H1 (cell line): ENCODE measurements at regions not wholly inside any gene's neighbourhood (a gene's known extent, or its start where the extent isn't known, plus 50 kb on each side); places are given as distances from the start of the nearest gene placed in this dataset.
"Not testable (repeated sequence)": the region's sequence is repeated elsewhere in the genome, so short reads cannot be mapped to it uniquely, and the experiment has no call there.

ENCODE experiments used
- CTCF ChIA-PET: fragments of 300-600 bp; sonication (Branson Sonifier 250); formaldehyde crosslinking; loops from one replicate; lab custom pipeline; 2021; ENCODE audit not compliant: partially characterized antibody; lab: Charles Lee
- POLR2A ChIA-PET: fragments of 300-600 bp; sonication (Branson Sonifier 250); formaldehyde crosslinking; loops from one replicate; lab custom pipeline; 2021; ENCODE audit warnings: inconsistent platforms; ENCODE audit not compliant: partially characterized antibody; lab: Charles Lee
- DNase-seq, 2 experiments: peaks; one replicate each; pipeline versions ENCODE4 v3.0.0 to v3.0.0-alpha.2; 2010 to 2022; ENCODE audit warnings: low spot score in 2 of 2, low read depth in 1 of 2, mixed read lengths in 1 of 2
- FAIRE-seq: peaks from 2 replicates; lab custom pipeline; 2011; peaks lifted over from hg19 to GRCh38; lab: Jason Lieb, UNC
- H2AFZ ChIP-seq: 2 replicates; pipeline ENCODE4 v1.8.1; 2012; ENCODE audit warnings: low read length, inconsistent platforms
- H2AK5ac ChIP-seq: 2 replicates; pipeline ENCODE4 v1.6.1; 2013; ENCODE audit warnings: low read depth, low read length
- H2BK120ac ChIP-seq: replicated peaks from 2 replicates; pipeline ENCODE3; 2013; ENCODE audit warnings: low read depth, low read length, inconsistent platforms
- H2BK12ac ChIP-seq: 2 replicates; pipeline ENCODE4 v1.6.1; 2013; ENCODE audit warnings: low read depth, low read length
- H2BK15ac ChIP-seq: 2 replicates; pipeline ENCODE4 v1.6.1; 2013; ENCODE audit warnings: low read length
- H2BK20ac ChIP-seq: 2 replicates; pipeline ENCODE4 v1.6.1; 2013; ENCODE audit warnings: low read length
- H2BK5ac ChIP-seq: 2 replicates; pipeline ENCODE4 v1.6.1; 2013; ENCODE audit warnings: low read depth, low read length
- H3K14ac ChIP-seq: 2 replicates; pipeline ENCODE4 v1.6.1; 2013; ENCODE audit warnings: inconsistent platforms; ENCODE audit not compliant: insufficient read length
- H3K18ac ChIP-seq: 2 replicates; pipeline ENCODE4 v1.6.1; 2013; ENCODE audit warnings: low read length; ENCODE audit errors: extremely low read depth
- H3K23ac ChIP-seq: 2 replicates; pipeline ENCODE4 v1.6.1; 2013; ENCODE audit warnings: inconsistent platforms; ENCODE audit not compliant: insufficient read length
- H3K23me2 ChIP-seq: 2 replicates; pipeline ENCODE4 v1.6.1; 2013; ENCODE audit warnings: low read depth, low read length
- H3K27ac ChIP-seq: 2 replicates; pipeline ENCODE4 v1.6.1; 2011; ENCODE audit warnings: low read depth, low read length, inconsistent platforms
- H3K27me3 ChIP-seq, 4 experiments: replicated peaks in 1 of 4; 1 replicate in 1 of 4; 2 replicates in 3 of 4; pipeline versions ENCODE4 v1.6.1 to v1.8.1; 2011 to 2013; ENCODE audit warnings: low read length in 3 of 4, mild to moderate bottlenecking in 3 of 4, inconsistent platforms in 2 of 4, mixed read lengths in 2 of 4, moderate library complexity in 1 of 4; ENCODE audit not compliant: control insufficient read depth in 3 of 4, insufficient read depth in 3 of 4; ENCODE audit errors: extremely low read depth in 1 of 4
- H3K36me3 ChIP-seq, 4 experiments: 2 replicates each; pipeline versions ENCODE4 v1.6.1 to v1.8.1; 2011 to 2013; ENCODE audit warnings: mild to moderate bottlenecking in 4 of 4, low read length in 3 of 4, moderate library complexity in 2 of 4, control low read depth in 1 of 4, inconsistent platforms in 1 of 4; ENCODE audit not compliant: insufficient read depth in 4 of 4, control insufficient read depth in 2 of 4
- H3K4ac ChIP-seq: replicated peaks from 2 replicates; pipeline ENCODE3; 2013; ENCODE audit warnings: low read length, low read depth, mixed read lengths, inconsistent platforms; ENCODE audit not compliant: insufficient read length
- H3K4me1 ChIP-seq, 4 experiments: replicated peaks in 1 of 4; 1 replicate in 1 of 4; 2 replicates in 3 of 4; pipeline versions ENCODE4 v1.6.1 to v1.8.1; 2011 to 2013; ENCODE audit warnings: low read length in 3 of 4, inconsistent platforms in 2 of 4, mixed read lengths in 1 of 4; ENCODE audit not compliant: insufficient read depth in 4 of 4, control insufficient read depth in 3 of 4
- H3K4me2 ChIP-seq, 2 experiments: 2 replicates each; pipeline versions ENCODE4 v1.6.1 to v1.8.1; 2011 to 2013; ENCODE audit warnings: low read depth in 2 of 2, low read length in 2 of 2, control low read depth in 1 of 2, inconsistent platforms in 1 of 2, mild to moderate bottlenecking in 1 of 2; ENCODE audit not compliant: insufficient read depth in 1 of 2
- H3K4me3 ChIP-seq, 4 experiments: fragments of 200-600, 300-600 bp in 1 of 4; sonication (generic), shearing (Covaris generic), sonication (Bioruptor Twin) in 1 of 4; 2 replicates each; pipeline versions ENCODE4 v1.5.1 to v1.8.1; 2011 to 2016; ENCODE audit warnings: low read length in 4 of 4, low read depth in 3 of 4, control low read depth in 2 of 4, inconsistent platforms in 2 of 4, mild to moderate bottlenecking in 2 of 4, mixed read lengths in 1 of 4, moderate library complexity in 1 of 4; ENCODE audit not compliant: insufficient read depth in 2 of 4; ENCODE audit errors: extremely low read depth in 1 of 4
- H3K56ac ChIP-seq: replicated peaks from 2 replicates; pipeline ENCODE3; 2013; ENCODE audit warnings: low read depth, mild to moderate bottlenecking, mixed read lengths, low read length, inconsistent platforms; ENCODE audit not compliant: insufficient read length
- H3K79me1 ChIP-seq: 2 replicates; pipeline ENCODE4 v1.6.1; 2013; ENCODE audit warnings: low read depth, low read length, control low read depth
- H3K79me2 ChIP-seq, 2 experiments: 2 replicates each; pipeline versions ENCODE4 v1.6.1 to v1.8.1; 2012 to 2013; ENCODE audit warnings: low read length in 2 of 2, mild to moderate bottlenecking in 2 of 2, inconsistent platforms in 1 of 2; ENCODE audit not compliant: insufficient read depth in 2 of 2, control insufficient read depth in 1 of 2
- H3K9ac ChIP-seq, 4 experiments: replicated peaks in 1 of 4; 1 replicate in 1 of 4; 2 replicates in 3 of 4; pipeline versions ENCODE4 v1.6.1 to v1.8.1; 2011 to 2013; ENCODE audit warnings: low read depth in 3 of 4, low read length in 3 of 4, control low read depth in 2 of 4, mild to moderate bottlenecking in 2 of 4, moderate library complexity in 2 of 4, inconsistent platforms in 1 of 4; ENCODE audit errors: extremely low read depth in 1 of 4
- H3K9me3 ChIP-seq, 2 experiments: 2 replicates each; pipeline versions ENCODE4 v1.6.1 to v1.8.1; 2012 to 2013; ENCODE audit warnings: mild to moderate bottlenecking in 2 of 2, moderate library complexity in 2 of 2, control low read depth in 1 of 2, inconsistent platforms in 1 of 2, low read depth in 1 of 2, low read length in 1 of 2, mixed read lengths in 1 of 2; ENCODE audit not compliant: insufficient read depth in 2 of 2
- H4K20me1 ChIP-seq, 2 experiments: replicated peaks in 1 of 2; 2 replicates each; pipeline versions ENCODE3 to v1.8.1; 2011 to 2013; ENCODE audit warnings: inconsistent platforms in 2 of 2, low read length in 2 of 2, mild to moderate bottlenecking in 1 of 2; ENCODE audit not compliant: insufficient read depth in 2 of 2, control insufficient read depth in 1 of 2
- H4K5ac ChIP-seq: 2 replicates; pipeline ENCODE4 v1.6.1; 2013; ENCODE audit warnings: low read length, low read depth, mixed read lengths, inconsistent platforms; ENCODE audit not compliant: insufficient read length
- H4K8ac ChIP-seq: 2 replicates; pipeline ENCODE4 v1.8.0; 2013; ENCODE audit warnings: mild to moderate bottlenecking, moderate library complexity, low read length, inconsistent platforms; ENCODE audit not compliant: insufficient read depth; ENCODE audit errors: extremely low read depth
- H4K91ac ChIP-seq: replicated peaks from 2 replicates; pipeline ENCODE3; 2013; ENCODE audit warnings: low read length, mixed read lengths, inconsistent platforms; ENCODE audit not compliant: insufficient read length
- WGBS, 2 experiments: shearing (Covaris generic) in 1 of 2; methylation state at CpG; one replicate each; pipeline versions ENCODE4 v1.1.6 to v1.1.7; 2013 to 2015; ENCODE audit warnings: low lambda C conversion rate in 2 of 2, mixed read lengths in 2 of 2, inconsistent platforms in 1 of 2, low coverage in 1 of 2, missing lambda C conversion rate in 1 of 2; ENCODE audit not compliant: insufficient replicate concordance in 2 of 2, insufficient coverage in 1 of 2, insufficient read length in 1 of 2; ENCODE audit errors: extremely low coverage in 1 of 2, missing lambda C conversion rate in 1 of 2; 5-methylcytosine and 5-hydroxymethylcytosine counted together

DNA sequence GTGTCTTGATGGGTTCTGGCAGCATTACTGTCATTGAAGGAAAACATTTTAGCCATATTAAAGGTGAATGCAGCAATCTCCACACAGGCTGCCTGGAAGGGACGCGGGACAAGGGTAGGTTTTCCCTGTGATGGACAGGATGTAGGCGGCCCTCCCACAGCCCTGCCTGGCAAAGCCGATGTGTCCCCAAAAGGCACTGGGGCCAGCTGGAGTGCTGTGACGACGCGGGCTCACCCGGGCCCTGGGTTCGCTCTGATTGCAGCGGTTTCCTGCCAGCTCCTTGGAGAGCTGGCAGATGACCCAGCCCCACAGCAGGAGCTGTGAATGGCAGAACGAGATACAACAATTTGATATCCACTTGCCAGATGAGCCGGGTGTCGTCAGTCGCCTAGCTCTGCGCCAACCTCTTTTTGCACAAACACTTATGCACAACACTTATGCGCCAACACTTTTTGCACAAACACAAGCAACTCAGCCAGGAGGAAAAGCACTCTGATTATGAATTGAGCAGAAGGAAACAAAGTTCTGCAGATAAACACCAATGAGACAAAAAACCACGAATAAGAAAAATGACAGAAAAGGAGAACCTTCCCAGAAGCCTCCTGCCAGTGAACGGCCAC lies 207.5 kb downstream of the ADRA2C start:
- H2BK20ac ChIP-seq, POLR2A ChIA-PET, H2BK120ac ChIP-seq, H3K9me3 ChIP-seq, H3K4me3 ChIP-seq, H3K79me2 ChIP-seq, H4K5ac ChIP-seq, H4K8ac ChIP-seq, H3K23ac ChIP-seq, H3K4ac ChIP-seq, H2BK15ac ChIP-seq, H3K27me3 ChIP-seq, H3K14ac ChIP-seq, H3K18ac ChIP-seq, H3K79me1 ChIP-seq, H2AK5ac ChIP-seq, H4K20me1 ChIP-seq, H3K27ac ChIP-seq, CTCF ChIA-PET, H3K9ac ChIP-seq, H4K91ac ChIP-seq, H3K36me3 ChIP-seq, H3K23me2 ChIP-seq, FAIRE-seq, H3K4me1 ChIP-seq, DNase-seq, H3K56ac ChIP-seq, H2AFZ ChIP-seq: not testable (repeated sequence)
- Histone ChIP-seq H2BK12ac (peak overlapping the region; percentile 27; the same call in 1 of the 2 replicates), H2BK5ac (peak overlapping the region; percentile 60; the same call in 1 of the 2 replicates), H3K4me2 (peak overlapping the region in 1 of 2 experiments; percentile 54; a peak in 1 of 4 replicates)
- WGBS, 2 experiments = 71% methylated on average over 16 of the region's 18 CpGs; no CpG with 5 or more reads in 1 of the 2 experiments

DNA sequence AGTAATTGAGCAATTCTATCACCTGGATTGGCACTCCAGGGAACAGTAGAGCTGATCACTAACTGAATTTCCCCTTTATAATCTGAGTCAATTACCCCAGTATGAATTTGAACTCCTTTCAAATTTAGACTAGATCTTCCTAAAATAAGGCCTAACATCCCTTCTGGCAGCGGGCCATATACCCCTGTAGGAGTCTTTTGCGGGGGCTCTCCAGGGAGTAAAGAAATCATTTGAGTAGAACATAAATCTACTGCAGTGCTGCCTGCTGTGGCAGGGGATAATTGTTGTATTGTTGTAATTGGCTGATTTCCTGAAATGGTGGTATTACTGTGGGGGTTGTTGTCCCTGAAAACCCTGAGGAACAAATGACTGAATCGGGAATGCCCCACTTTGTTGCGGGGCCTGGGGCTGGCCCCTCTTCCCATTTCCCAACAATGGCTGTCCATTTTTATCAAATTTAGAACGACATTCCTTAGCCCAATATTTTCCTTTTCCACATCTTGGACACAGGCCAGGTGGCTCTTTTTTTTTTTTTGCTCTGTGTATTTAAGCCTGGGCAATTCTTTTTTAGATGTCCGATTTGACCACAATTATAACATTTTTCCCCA lies 217.4 kb downstream of the ADRA2C start:
- H4K8ac ChIP-seq, DNase-seq, H3K9me3 ChIP-seq, H3K4me3 ChIP-seq, H2BK12ac ChIP-seq, H3K23ac ChIP-seq, H3K4ac ChIP-seq, H3K9ac ChIP-seq, H4K20me1 ChIP-seq, POLR2A ChIA-PET, H2AK5ac ChIP-seq, H3K56ac ChIP-seq, H2BK15ac ChIP-seq, H3K27me3 ChIP-seq, H4K91ac ChIP-seq, H2BK120ac ChIP-seq, FAIRE-seq, H4K5ac ChIP-seq, H3K18ac ChIP-seq, H3K27ac ChIP-seq, H2BK5ac ChIP-seq, H2AFZ ChIP-seq, H3K36me3 ChIP-seq, H3K4me1 ChIP-seq, H3K14ac ChIP-seq, H3K4me2 ChIP-seq, H3K23me2 ChIP-seq, H2BK20ac ChIP-seq, H3K79me1 ChIP-seq, H3K79me2 ChIP-seq: not testable (repeated sequence)
- CTCF ChIA-PET = interaction anchor here (0.7 kb wide), 1 partner anchor 215 kb away, joined by 3 read pairs; no protein-coding TSS in a partner anchor
- WGBS, 2 experiments = 79% methylated on average over 6 of the region's 6 CpGs; no CpG with 5 or more reads in 1 of the 2 experiments
